Activated naive CD4-positive, alpha-beta T cell treated with anti-CD3 and anti-CD28 coated beads, Interleukin-2, amount 50 U/mL, for 16 hours (primary cell): ENCODE measurements at regions not wholly inside any gene's neighbourhood (a gene's known extent, or its start where the extent isn't known, plus 50 kb on each side); places are given as distances from the start of the nearest gene placed in this dataset.

Source experiments
- DNase-seq: peaks from one replicate; pipeline ENCODE4 v3.0.0-alpha.2; 2020

DNA sequence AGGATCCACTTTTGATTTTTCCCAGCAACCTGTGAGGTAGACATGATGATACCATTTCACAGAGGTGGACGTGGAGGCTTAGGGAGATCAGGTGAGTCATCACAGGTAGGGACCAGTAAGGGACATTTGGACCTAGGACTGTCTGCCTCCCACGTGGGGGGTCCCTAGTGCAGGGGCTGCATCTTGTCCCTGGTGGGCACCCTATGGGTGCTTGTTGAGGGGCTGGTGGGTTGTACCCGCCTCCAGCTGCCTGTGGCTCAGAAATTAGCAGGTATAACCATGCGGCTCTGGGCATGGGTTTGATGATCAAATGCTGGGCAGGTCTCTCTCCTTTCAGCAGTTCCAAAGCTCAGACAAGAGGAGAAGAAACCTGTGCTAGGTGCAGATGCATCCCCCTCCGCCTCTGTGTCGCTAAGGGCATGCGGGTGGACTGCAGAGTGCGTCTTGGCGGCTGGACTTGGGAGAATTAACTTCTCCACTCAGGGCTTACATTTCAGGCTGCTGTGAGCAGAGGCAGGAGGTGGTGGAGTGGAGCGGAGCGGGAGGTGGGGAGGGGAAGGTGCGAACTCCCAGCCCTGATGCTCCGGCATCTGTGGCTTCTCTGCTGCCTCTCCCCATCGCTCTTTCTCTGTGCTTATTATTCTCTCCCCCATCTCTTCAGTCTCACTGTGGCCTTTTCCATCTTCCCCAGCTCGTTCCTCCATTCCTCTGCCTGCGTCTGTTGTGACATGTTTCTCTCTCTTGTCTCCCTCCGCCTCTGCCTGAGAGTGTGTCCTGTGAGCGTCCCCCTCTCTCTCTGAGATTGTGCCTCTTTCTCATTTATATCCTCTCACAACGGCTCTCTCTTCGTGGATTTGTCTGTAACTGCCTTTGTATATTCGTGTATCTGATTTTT, 146.8 kb downstream of the PTPRU start:
- no peak for DNase-seq

GRCh38 chr1:29381426-29381825, 145.1 kb downstream of the PTPRU start:
- DNase-seq, result no peak

DNA sequence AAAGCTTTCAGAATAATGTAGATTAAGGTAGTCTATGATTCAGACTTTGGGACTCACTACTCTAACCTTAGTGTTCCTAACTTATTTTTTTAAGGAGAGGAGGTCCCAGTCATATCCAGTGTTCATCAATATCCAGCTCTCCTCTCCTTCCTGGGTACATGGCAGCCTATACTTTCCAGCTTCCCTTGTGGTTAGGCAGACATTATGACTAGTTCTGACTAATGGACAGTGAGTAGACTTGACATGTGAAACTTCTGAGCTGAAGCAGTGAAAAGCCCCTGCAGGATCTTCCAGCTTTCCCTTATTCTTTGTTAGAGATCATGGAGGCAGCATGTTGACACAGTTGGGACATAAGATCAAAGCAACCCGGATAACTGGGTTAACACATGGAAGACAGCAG, 144.2 kb downstream of the PTPRU start:
- no peak for DNase-seq

- no peak for DNase-seq
Measured at GRCh38 chr1:29379443-29380073, 143.2 kb downstream of the PTPRU start.
